Femur (tissue), 1 donor: ENCODE measurements at regions not wholly inside any gene's neighbourhood (a gene's known extent, or its start where the extent isn't known, plus 50 kb on each side); places are given as distances from the start of the nearest gene placed in this dataset.
"Not testable (repeated sequence)": the region's sequence is repeated elsewhere in the genome, so short reads cannot be mapped to it uniquely, and the experiment has no call there.

ENCODE experiments used
- DNase-seq: peaks from one replicate; pipeline ENCODE4 v3.0.0-alpha.2; 2017

DNA sequence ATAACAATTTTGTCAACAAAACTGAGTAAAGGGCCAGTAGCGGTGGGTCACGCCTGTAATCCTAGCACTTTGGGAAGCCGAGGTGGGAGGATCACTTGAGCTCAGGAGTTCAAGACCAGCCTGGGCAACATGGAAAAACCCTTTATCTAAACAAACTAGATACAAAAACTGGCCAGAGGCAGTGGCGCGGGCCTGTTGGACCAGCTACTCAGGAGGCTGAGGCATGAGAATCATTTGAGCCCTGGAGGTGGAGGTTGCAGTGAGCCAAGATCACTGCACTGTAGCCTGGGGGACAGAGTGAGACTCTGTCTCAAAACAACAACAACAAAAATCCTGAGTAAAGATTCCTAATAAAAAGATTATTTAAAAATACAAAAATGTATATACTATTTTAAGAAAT lies 583.1 kb downstream of the KCNJ2 start:
- DNase-seq: not testable (repeated sequence)

- no peak for DNase-seq
Measured at GRCh38 chr17:70752966-70753467, 583.7 kb downstream of the KCNJ2 start.

DNA sequence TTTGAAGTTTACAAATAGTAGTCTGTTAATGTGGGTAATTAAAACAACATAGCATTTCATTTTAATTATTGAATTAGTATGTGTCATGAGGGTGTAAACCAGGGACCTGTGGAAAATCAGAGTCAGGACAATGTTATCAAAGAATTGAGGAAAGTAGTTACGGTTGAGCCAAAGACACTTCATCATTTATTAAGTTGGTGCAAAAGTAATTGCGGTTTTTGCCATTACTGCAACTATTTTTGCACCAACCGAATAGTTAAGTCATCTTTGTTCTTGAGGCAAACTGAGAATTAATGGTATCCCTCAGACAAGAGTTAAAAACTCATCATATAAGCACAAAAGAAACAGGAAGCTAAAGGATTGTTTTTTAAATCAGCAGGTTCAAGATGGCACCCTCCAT lies 593.7 kb downstream of the KCNJ2 start:
- no peak for DNase-seq

GRCh38 chr17:70767102-70767701 lies 597.9 kb downstream of the KCNJ2 start:
- DNase-seq: no peak

DNA sequence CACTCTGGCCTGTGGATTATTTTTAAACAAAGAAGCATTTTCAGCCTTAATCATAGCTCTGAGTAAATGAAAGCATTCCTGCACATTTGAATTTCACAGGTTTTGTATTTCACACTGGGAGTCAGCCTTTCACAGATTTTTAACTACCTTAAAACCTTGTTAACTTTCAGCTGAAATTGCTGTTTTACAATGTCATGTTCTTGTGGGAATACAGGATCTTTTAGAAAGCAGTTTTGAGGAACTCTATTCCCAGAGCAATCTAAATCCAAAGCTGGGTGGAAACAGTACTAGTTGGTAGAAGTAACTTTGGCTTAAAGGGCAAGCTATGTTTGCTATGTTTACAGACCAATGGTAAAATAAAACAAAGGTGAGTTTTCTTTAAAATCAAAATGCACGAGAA lies 600.6 kb downstream of the KCNJ2 start:
- no peak for DNase-seq

DNA sequence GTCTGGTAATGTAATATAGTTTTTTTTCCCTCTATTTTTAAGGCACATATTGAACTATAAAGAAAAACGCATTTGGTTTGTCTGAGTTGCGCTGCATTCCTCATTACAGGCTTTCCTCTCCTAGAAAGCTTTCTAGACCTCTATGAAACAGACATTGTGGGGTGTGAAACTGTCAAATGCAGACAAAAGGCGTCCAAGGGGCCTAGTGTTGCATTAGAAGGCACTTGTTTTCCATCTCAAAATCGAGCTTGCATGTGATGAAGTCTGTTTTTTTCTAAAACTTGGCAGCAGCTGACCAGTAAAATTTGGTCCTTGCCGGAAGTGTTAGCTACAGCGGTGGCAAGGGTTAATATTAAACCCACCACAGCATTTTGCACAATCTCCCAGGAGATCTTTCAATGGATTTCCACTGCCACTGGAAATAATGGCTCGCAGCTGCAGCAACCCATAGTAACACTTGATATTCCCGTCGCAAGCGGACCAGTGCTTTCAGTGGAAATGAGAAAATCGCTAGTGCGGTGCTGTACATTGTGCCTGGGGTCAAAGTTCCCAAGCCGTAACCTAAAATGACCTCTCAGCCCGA lies 602.6 kb downstream of the KCNJ2 start:
- no peak for DNase-seq

- DNase-seq: no peak
Measured at GRCh38 chr17:70772761-70773160, 603.4 kb downstream of the KCNJ2 start.

DNA sequence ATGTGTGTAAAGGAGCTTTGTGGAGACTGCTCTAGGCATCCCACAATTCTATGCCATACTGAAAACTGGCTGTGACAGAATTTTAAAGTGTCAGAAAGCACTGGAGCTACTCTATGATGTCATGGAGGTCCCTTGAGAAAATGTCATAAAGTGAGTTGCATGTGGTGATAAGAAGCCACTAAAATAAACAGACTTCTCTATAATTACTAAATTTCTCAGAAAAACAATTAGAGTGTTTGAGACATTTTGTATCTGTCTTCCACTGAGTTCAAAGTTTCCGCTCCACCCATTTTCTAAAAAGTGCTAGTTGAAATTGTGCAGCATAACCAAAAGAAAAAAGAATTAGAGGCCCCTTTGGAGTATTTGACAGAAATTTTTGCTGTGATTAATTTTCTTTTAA lies 603.9 kb downstream of the KCNJ2 start:
- no peak for DNase-seq

GRCh38 chr17:70774339-70775117 lies 605.2 kb downstream of the KCNJ2 start:
- DNase-seq: no peak

DNA sequence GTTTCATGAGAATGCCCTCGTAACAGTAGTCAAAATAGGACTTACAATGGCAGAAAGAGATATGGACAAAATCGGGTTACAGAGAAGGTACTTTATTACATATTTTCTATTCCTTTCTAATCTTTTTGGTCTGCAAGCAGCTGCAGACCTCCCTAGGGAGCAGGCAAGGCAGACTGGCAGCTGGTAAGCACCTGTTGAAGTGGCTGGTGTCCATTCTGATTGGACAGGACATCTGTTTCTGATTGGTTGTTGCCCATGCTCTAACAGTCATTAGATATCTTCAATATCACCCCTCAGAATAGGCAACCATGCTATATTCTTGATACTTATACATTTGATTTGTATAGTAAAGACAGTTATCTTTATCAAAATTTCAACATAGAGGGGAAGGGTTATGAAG lies 606.3 kb downstream of the KCNJ2 start:
- DNase-seq: no peak

- DNase-seq: no peak
Measured at GRCh38 chr17:70776441-70776840, 607.1 kb downstream of the KCNJ2 start.

GRCh38 chr17:70780031-70780430 lies 610.7 kb downstream of the KCNJ2 start:
- DNase-seq: no peak

DNA sequence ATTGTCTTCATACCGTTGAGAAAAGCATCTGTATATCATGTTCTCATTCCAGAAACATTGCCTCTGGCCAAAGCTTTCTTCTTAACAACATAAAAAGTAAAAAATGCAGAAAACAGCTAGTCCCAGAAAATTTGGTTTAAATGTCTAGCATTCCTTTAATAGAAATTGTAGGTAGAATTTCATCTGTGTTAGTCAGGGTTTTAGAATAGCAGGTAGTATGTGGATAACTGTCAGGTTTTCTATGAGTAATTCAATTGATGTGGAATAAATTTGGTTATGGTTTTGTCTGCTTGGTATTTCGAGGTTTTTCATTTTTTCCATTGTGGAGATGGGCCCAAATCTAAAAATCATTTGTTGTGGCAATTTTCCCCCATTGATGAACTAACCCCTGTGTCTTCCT lies 616.7 kb downstream of the KCNJ2 start:
- DNase-seq: no peak

- peak; percentile 43 for DNase-seq
Measured at GRCh38 chr17:70787721-70788300, 618.5 kb downstream of the KCNJ2 start.

- no peak for DNase-seq
Measured at GRCh38 chr17:70791748-70792443, 622.6 kb downstream of the KCNJ2 start.

DNA sequence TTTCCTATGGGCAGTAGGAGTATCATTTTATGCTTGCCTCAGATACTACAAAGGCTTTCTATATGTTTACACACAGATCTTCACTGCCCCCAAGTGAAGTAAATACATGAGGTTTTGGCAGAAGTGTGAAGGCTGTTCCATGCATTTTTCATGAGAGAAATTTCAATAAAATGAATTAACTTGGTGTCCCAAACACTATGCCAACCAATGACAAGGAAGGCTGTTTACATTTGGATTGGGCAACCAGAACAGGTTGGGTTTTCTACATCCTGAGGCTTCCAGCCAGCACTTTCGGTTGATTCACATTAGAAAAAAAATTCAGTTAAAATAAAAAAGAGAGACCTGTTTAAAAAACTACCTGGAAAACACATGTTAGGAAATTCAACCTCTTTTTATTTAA lies 625.4 kb downstream of the KCNJ2 start:
- DNase-seq: no peak

DNA sequence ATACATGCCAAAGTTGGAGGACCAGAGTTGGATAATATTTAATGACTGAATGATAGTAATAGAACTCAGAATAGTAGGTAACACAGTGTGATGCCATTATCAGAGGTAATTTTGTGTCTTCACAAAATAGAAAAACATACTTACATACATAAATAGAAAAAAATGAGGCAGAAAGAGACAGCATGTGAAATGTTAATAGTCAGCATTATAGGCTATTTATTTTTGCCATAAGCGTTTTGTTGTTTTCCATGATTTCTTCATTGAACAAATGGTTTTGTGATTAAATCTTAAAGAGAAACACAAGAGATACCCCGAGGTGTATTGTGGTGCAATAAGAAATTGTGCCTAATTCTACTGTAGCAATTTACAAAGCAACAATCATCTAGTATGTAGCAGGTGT lies 626.3 kb downstream of the KCNJ2 start:
- DNase-seq: no peak

- no peak for DNase-seq
Measured at GRCh38 chr17:70796757-70797156, 627.4 kb downstream of the KCNJ2 start.

GRCh38 chr17:70797166-70797565 lies 627.8 kb downstream of the KCNJ2 start:
- no peak for DNase-seq

- no peak for DNase-seq
Measured at GRCh38 chr17:70804161-70804560, 634.8 kb downstream of the KCNJ2 start.

GRCh38 chr17:70808596-70808995 lies 639.3 kb downstream of the KCNJ2 start:
- no peak for DNase-seq

DNA sequence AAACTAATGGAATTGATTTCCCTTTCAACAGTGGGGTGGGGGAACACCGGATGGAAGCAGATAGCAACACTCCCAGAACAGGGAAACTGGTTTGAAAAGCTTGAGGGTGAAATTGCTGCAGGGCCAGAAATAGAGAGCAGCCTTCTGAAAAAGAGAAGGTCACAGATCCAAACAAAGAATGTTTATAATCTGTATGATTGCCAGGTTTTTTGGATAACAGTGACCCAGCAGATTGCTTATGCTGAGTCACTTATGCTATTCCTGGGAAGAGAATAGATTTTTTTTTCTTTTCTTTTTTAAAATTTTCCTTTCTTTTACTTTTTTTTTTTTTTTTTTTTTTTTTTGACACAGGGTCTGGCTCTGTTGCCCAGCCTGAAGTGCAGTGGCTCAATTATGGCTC lies 641.3 kb downstream of the KCNJ2 start:
- no peak for DNase-seq

DNA sequence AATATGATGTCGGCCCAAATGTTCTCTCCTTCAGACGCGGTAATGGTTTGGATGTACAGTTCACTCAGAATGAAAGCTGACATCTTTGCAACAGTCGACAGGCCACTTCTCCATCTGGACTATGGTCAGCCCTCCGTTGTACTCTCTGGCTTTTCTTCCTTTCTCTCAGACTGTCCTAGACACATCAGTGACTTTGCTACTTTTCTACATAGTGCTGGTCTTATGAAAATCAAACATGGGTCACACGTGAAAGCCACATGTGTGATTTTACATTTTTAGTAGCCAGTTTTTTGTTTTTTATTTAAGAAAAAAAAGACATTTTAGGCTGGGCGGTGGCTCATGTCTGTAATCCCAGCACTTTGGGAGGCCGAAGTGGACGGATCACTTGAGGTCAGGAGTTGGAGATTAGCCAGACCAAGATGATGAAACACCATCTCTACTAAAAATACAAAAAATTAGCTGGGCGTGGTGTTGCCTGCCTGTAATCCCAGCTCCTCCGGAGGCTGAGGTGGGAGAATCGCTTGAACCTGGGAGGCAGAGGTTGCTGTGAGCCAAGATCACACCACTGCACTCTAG lies 644.1 kb downstream of the KCNJ2 start:
- DNase-seq: no peak
